Vagina (tissue), 2 donors: ENCODE measurements at regions not wholly inside any gene's neighbourhood (a gene's known extent, or its start where the extent isn't known, plus 50 kb on each side); places are given as distances from the start of the nearest gene placed in this dataset.

Experiments
- POLR2A ChIP-seq, 2 donors: fragments of 450-650 bp; IDR thresholded peaks; one replicate each; pipeline ENCODE4 v1.6.1; 2017; ENCODE audit warnings: antibody characterized with exemption in 2 of 2, mild to moderate bottlenecking in 2 of 2, moderate library complexity in 2 of 2
- POLR2AphosphoS5 ChIP-seq, 2 donors: sonication (generic); formaldehyde crosslinking; IDR thresholded peaks; one replicate each; pipeline ENCODE4 v1.9.0; 2017; ENCODE audit warnings: antibody characterized with exemption in 2 of 2, mild to moderate bottlenecking in 2 of 2, low read depth in 1 of 2; ENCODE audit not compliant: insufficient read depth in 1 of 2
- TF ChIP-seq, protein P1 (sequence below), 3 experiments: fragments of 450-650 bp in 2 of 3; fragments of 200-600 bp in 1 of 3; sonication (generic) in 1 of 3; IDR thresholded peaks; one replicate each; pipeline ENCODE4 v1.5.1; 2017 to 2019; ENCODE audit warnings: antibody characterized with exemption in 3 of 3, mild to moderate bottlenecking in 2 of 3, moderate library complexity in 2 of 3

DNA sequence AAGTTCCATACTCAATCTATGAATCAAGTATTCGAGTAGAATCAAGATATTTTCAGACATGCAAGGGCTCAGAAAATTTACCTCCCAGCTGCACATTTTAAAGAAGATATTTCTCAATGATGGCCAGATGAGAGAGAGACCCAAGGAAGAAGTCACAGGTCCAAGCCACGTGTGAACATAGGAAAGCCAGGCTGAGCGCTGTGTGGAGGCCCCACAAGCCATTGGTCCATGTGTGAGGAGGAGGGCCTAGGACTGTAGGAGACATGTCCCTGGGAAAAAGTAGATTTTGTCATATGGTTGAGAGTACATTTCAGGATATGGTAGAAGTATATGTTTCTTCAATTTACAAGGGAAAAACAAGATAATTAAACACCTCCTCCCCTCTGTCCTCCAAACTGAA is 115.8 kb upstream of the RPS23 start:
- TF ChIP-seq, protein P1, sequence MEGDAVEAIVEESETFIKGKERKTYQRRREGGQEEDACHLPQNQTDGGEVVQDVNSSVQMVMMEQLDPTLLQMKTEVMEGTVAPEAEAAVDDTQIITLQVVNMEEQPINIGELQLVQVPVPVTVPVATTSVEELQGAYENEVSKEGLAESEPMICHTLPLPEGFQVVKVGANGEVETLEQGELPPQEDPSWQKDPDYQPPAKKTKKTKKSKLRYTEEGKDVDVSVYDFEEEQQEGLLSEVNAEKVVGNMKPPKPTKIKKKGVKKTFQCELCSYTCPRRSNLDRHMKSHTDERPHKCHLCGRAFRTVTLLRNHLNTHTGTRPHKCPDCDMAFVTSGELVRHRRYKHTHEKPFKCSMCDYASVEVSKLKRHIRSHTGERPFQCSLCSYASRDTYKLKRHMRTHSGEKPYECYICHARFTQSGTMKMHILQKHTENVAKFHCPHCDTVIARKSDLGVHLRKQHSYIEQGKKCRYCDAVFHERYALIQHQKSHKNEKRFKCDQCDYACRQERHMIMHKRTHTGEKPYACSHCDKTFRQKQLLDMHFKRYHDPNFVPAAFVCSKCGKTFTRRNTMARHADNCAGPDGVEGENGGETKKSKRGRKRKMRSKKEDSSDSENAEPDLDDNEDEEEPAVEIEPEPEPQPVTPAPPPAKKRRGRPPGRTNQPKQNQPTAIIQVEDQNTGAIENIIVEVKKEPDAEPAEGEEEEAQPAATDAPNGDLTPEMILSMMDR (IDR thresholded peaks at IDR 0.05) = no peak
- TF ChIP-seq POLR2AphosphoS5 (IDR thresholded peaks at IDR 0.05; ENCODE audit: insufficient read depth in 1 of 2, low read depth in 1 of 2) (no peak), POLR2A (IDR thresholded peaks at IDR 0.05) (no peak)
